Lower lobe of right lung (tissue), 2 donors: ENCODE measurements at regions not wholly inside any gene's neighbourhood (a gene's known extent, or its start where the extent isn't known, plus 50 kb on each side); places are given as distances from the start of the nearest gene placed in this dataset.
"Not testable (repeated sequence)": the region's sequence is repeated elsewhere in the genome, so short reads cannot be mapped to it uniquely, and the experiment has no call there.

Source experiments
- ATAC-seq, 2 donors: fragments of 200-7000 bp; cut with Tn5 transposase; one replicate each; pipeline ENCODE4 v1.9.1; 2020 to 2022; ENCODE audit warnings: mild to moderate bottlenecking in 2 of 2, moderate library complexity in 2 of 2
- DNase-seq: peaks from one replicate; pipeline ENCODE4 v3.0.0-alpha.2; 2020
- H3K27ac ChIP-seq: fragments of 200-600 bp; one replicate; pipeline ENCODE4 v1.8.0; 2022
- H3K27me3 ChIP-seq: fragments of 200-600 bp; one replicate; pipeline ENCODE4 v1.8.0; 2022; ENCODE audit warnings: low read depth
- H3K36me3 ChIP-seq: fragments of 200-600 bp; one replicate; pipeline ENCODE4 v1.8.0; 2022; ENCODE audit warnings: mild to moderate bottlenecking
- H3K4me1 ChIP-seq: fragments of 200-600 bp; one replicate; pipeline ENCODE4 v1.8.0; 2022
- H3K4me3 ChIP-seq: fragments of 200-600 bp; one replicate; pipeline ENCODE4 v1.8.0; 2022; ENCODE audit warnings: mild to moderate bottlenecking
- H3K9me3 ChIP-seq: fragments of 200-600 bp; one replicate; pipeline ENCODE4 v1.8.0; 2022
- intact Hi-C: fragments of 100-400 bp; cut with DNase I; formaldehyde crosslinking; loops from one replicate; pipeline ENCODE4 v1.11.0; 2022
- TF ChIP-seq, protein P1 (sequence below): fragments of 200-600 bp; IDR thresholded peaks from one replicate; pipeline ENCODE4 v1.8.0; 2022; ENCODE audit warnings: antibody characterized with exemption, mild to moderate bottlenecking
- donor health status: DM: no; HTN: yes; CAD: no; lungs with severe emphysema.

DNA sequence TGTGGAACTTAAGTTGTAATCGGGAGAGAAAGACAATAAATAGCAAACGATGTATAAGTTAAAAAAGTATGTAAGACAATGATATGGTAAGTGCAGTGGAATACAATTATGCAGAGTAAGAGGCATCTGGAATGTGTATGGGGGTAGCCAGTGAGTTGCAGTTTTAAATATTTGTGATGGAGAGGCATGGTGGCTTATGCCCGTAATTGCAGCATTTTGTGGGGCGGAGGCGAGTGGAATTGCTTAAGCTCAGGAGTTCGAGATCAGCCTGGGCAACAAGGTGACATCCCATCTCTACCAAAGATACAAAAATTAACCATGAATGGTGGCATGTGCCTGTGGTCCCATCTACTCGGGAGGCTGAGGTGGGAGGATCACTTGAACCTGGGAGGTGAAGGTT, 52.5 kb upstream of the WDFY3 start:
- no peak for DNase-seq
- TF ChIP-seq, protein P1, sequence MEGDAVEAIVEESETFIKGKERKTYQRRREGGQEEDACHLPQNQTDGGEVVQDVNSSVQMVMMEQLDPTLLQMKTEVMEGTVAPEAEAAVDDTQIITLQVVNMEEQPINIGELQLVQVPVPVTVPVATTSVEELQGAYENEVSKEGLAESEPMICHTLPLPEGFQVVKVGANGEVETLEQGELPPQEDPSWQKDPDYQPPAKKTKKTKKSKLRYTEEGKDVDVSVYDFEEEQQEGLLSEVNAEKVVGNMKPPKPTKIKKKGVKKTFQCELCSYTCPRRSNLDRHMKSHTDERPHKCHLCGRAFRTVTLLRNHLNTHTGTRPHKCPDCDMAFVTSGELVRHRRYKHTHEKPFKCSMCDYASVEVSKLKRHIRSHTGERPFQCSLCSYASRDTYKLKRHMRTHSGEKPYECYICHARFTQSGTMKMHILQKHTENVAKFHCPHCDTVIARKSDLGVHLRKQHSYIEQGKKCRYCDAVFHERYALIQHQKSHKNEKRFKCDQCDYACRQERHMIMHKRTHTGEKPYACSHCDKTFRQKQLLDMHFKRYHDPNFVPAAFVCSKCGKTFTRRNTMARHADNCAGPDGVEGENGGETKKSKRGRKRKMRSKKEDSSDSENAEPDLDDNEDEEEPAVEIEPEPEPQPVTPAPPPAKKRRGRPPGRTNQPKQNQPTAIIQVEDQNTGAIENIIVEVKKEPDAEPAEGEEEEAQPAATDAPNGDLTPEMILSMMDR, result no peak
- intact Hi-C loops, result no loop called here
- Histone ChIP-seq H3K9me3 (no peaks in the 10 kb centered on the region), H3K27me3 (no peaks in the 10 kb centered on the region), H3K4me3 (no peak overlapping the region), H3K36me3 (no peaks in the 10 kb centered on the region), H3K4me1 (no peaks in the 10 kb centered on the region), H3K27ac (no peak overlapping the region)
- ATAC-seq, result no peak

GRCh38 chr4:85019411-85019810, 52.9 kb upstream of the WDFY3 start:
- H3K27ac ChIP-seq, result no peak overlapping the region
- ATAC-seq, result no peak
- no peaks in the 10 kb centered on the region for H3K4me1 ChIP-seq
- DNase-seq, result no peak
- intact Hi-C loops, result no loop called here
- H3K27me3 ChIP-seq, result no peaks in the 10 kb centered on the region
- no peaks in the 10 kb centered on the region for H3K9me3 ChIP-seq
- TF ChIP-seq, protein P1, result no peak
- H3K36me3 ChIP-seq, result no peaks in the 10 kb centered on the region
- H3K4me3 ChIP-seq, result no peak overlapping the region

DNA sequence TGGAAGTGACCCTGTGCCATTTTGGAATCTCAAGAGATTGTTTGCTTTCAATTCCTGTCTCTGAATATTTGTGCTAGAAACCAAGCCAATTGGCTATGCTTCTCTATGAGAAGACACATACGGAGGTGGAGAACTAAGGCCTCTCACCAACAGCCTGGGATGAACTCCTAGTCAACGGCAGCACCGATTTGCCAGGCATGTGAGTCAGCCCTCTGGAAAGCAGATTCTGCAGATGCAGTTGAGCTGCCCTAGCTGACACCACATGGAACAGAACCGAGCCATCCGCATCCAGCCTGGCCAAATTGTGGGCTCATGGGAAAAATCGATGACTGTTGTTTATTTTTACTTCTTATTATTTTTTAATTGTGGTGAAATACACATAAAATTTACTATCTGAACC, 58.2 kb upstream of the WDFY3 start:
- Histone ChIP-seq H3K27me3 (no peaks in the 10 kb centered on the region), H3K4me1 (no peaks in the 10 kb centered on the region), H3K27ac (no peak overlapping the region), H3K9me3 (no peaks in the 10 kb centered on the region), H3K4me3 (no peak overlapping the region), H3K36me3 (no peaks in the 10 kb centered on the region)
- TF ChIP-seq, protein P1, result no peak
- ATAC-seq, result no peak
- DNase-seq, result no peak
- intact Hi-C loops, result no loop called here

DNA sequence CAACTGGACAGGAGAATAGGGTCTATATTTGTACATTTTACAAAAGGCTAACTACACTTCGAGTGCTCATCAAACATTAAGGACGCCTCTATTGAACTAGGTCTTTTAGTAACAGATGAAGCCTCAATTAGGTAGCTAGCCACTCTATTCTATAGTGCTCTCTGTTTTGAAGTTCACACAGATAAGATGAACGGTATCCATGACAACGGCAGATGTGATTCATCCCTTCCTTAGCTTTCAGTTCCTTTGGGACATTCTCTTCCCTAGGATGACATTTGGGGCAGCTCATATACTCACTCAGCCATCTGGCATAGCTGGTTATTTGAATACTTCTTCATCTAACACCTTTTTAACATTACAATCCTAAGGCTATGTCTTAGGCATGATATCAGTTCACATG, 62.4 kb upstream of the WDFY3 start:
- Histone ChIP-seq H3K4me1 (no peaks in the 10 kb centered on the region), H3K9me3 (peaks cover 11% of the 10 kb centered on the region), H3K27me3 (no peaks in the 10 kb centered on the region), H3K4me3 (no peak overlapping the region), H3K27ac (no peak overlapping the region), H3K36me3 (no peaks in the 10 kb centered on the region)
- intact Hi-C loops, result no loop called here
- TF ChIP-seq, protein P1, result no peak
- no peak for DNase-seq
- no peak for ATAC-seq

DNA sequence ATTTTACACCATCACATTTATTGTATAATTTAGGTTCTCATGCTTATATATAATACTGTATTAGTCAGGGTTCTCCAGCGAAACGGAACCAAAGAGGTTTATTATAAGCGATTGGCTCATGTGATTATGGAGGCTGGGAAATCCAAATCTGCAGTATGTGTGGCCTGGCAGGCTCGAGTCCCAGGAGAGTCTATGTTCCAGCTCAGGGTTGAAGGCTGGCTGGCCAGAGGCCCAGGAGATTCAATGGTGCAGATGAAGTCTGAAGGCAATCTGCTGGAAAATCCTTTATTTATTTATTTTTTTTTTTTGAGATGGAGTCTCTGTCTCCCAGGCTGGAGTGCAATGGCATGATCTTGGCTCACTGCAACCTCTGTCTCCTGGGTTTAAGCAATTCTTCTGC, 63.0 kb upstream of the WDFY3 start:
- DNase-seq, result no peak
- H3K4me3 ChIP-seq, result no peak overlapping the region
- H3K27ac ChIP-seq, result no peak overlapping the region
- no peaks in the 10 kb centered on the region for H3K4me1 ChIP-seq
- intact Hi-C loops, result no loop called here
- no peaks in the 10 kb centered on the region for H3K27me3 ChIP-seq
- TF ChIP-seq, protein P1, result no peak
- no peak for ATAC-seq
- H3K9me3 ChIP-seq, result peaks cover 11% of the 10 kb centered on the region
- no peaks in the 10 kb centered on the region for H3K36me3 ChIP-seq

DNA sequence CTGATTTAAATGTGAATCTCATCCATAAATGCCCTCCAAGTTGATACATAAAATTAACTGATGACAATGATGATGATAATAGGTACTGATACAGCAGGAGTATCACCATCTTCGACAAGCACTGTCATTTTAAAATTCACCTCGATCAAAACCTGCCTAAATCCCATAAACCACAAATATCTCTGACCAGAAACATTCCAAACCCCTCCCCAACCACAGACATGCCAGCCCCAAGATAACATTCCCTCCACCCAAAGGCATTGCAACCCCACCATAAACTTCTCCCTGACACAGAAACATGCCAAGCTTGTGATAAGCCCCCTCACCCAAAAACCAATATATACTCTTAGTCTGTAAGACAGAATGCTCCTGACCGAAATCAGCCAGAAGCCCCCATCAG, 63.7 kb upstream of the WDFY3 start:
- intact Hi-C loops, result no loop called here
- H3K27ac ChIP-seq, result no peak overlapping the region
- H3K27me3 ChIP-seq, result no peaks in the 10 kb centered on the region
- no peak overlapping the region for H3K4me3 ChIP-seq
- TF ChIP-seq, protein P1, result no peak
- no peak for DNase-seq
- no peaks in the 10 kb centered on the region for H3K4me1 ChIP-seq
- ATAC-seq, result no peak
- H3K9me3 ChIP-seq, result peaks cover 11% of the 10 kb centered on the region
- H3K36me3 ChIP-seq, result no peaks in the 10 kb centered on the region

DNA sequence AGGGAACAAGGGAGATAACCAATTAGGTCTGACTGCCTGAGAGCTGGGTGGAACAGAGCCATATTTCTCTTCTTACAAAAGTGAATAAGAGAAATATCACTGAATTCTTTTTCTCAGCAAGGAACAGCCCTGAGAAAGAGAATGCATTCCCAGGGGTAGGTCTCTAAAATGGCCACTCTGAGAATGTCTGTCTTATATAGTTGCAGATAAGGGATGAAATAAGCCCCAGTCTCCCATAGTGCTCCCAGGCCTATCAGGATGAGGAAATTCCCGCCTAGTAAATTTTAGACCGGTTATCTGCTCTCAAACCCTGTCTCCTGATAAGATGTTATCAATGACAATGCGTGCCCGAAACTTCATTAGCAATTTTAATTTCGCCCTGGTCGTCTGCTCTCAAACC, 67.3 kb upstream of the WDFY3 start:
- H3K36me3 ChIP-seq, intact Hi-C loops, H3K27ac ChIP-seq, DNase-seq, H3K4me1 ChIP-seq, ATAC-seq, H3K27me3 ChIP-seq, H3K4me3 ChIP-seq: not testable (repeated sequence)
- peaks cover 11% of the 10 kb centered on the region for H3K9me3 ChIP-seq
